Upper lobe of right lung (tissue), 1 donor: ENCODE measurements at regions not wholly inside any gene's neighbourhood (a gene's known extent, or its start where the extent isn't known, plus 50 kb on each side); places are given as distances from the start of the nearest gene placed in this dataset.

Source experiments
- ATAC-seq: fragments of 200-7000 bp; cut with Tn5 transposase; one replicate; pipeline ENCODE4 v1.9.1; 2020; ENCODE audit warnings: mild to moderate bottlenecking, moderate library complexity
- DNase-seq: peaks from one replicate; pipeline ENCODE4 v3.0.0-alpha.2; 2020
- H3K27ac ChIP-seq: fragments of 200-600 bp; one replicate; pipeline ENCODE4 v1.8.0; 2022
- H3K27me3 ChIP-seq: fragments of 200-600 bp; one replicate; pipeline ENCODE4 v1.8.0; 2022; ENCODE audit warnings: mild to moderate bottlenecking
- H3K36me3 ChIP-seq: fragments of 200-600 bp; one replicate; pipeline ENCODE4 v1.8.0; 2022
- H3K4me1 ChIP-seq: fragments of 200-600 bp; one replicate; pipeline ENCODE4 v1.8.0; 2022
- H3K4me3 ChIP-seq: fragments of 200-600 bp; one replicate; pipeline ENCODE4 v1.8.0; 2022; ENCODE audit warnings: mild to moderate bottlenecking
- H3K9me3 ChIP-seq: fragments of 200-600 bp; one replicate; pipeline ENCODE4 v1.8.0; 2022
- intact Hi-C: fragments of 100-400 bp; cut with DNase I; formaldehyde crosslinking; loops from one replicate; pipeline ENCODE4 v1.11.0; 2022
- TF ChIP-seq, protein P1 (sequence below): fragments of 200-600 bp; IDR thresholded peaks from one replicate; pipeline ENCODE4 v1.8.0; 2022; ENCODE audit warnings: antibody characterized with exemption
- donor health status: DM: no; HTN: yes; CAD: no; lungs with severe emphysema.

DNA sequence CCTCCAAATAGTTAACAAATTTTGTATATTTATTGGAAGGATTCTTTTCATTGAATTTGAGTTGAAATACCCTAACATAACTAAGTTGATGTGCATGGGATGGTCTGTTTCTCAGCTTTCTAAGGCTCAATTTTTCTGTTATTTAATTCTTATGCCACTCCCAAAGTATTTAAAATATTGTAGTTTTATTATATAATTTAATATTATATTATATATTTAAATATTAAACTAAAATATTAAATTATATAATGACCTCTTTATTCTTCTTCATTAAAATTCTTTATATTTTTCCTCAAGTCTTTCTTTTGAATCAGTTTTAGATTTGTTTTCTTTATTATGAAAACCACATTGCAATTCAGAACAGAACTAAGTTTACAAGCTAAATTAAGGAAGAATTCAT is 194.7 kb downstream of the TFAP2B start:
- ATAC-seq (no peak), DNase-seq (no peak)
- Histone ChIP-seq H3K36me3 (no peaks in the 10 kb centered on the region), H3K27ac (no peak overlapping the region), H3K9me3 (no peaks in the 10 kb centered on the region), H3K4me1 (no peaks in the 10 kb centered on the region), H3K4me3 (no peak overlapping the region), H3K27me3 (no peaks in the 10 kb centered on the region)
- intact Hi-C loops = no loop called here
- TF ChIP-seq, protein P1, sequence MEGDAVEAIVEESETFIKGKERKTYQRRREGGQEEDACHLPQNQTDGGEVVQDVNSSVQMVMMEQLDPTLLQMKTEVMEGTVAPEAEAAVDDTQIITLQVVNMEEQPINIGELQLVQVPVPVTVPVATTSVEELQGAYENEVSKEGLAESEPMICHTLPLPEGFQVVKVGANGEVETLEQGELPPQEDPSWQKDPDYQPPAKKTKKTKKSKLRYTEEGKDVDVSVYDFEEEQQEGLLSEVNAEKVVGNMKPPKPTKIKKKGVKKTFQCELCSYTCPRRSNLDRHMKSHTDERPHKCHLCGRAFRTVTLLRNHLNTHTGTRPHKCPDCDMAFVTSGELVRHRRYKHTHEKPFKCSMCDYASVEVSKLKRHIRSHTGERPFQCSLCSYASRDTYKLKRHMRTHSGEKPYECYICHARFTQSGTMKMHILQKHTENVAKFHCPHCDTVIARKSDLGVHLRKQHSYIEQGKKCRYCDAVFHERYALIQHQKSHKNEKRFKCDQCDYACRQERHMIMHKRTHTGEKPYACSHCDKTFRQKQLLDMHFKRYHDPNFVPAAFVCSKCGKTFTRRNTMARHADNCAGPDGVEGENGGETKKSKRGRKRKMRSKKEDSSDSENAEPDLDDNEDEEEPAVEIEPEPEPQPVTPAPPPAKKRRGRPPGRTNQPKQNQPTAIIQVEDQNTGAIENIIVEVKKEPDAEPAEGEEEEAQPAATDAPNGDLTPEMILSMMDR = no peak

- no peaks in the 10 kb centered on the region for H3K9me3 ChIP-seq
- H3K36me3 ChIP-seq = no peaks in the 10 kb centered on the region
- intact Hi-C loops = no loop called here
- DNase-seq = no peak
- H3K4me3 ChIP-seq = no peak overlapping the region
- H3K4me1 ChIP-seq = no peaks in the 10 kb centered on the region
- no peaks in the 10 kb centered on the region for H3K27me3 ChIP-seq
- TF ChIP-seq, protein P1 = no peak
- no peak for ATAC-seq
- no peak overlapping the region for H3K27ac ChIP-seq
Measured at GRCh38 chr6:51015394-51015793, 196.7 kb downstream of the TFAP2B start.

- H3K27me3 ChIP-seq = no peaks in the 10 kb centered on the region
- no peak for DNase-seq
- intact Hi-C loops = no loop called here
- no peaks in the 10 kb centered on the region for H3K4me1 ChIP-seq
- ATAC-seq = no peak
- no peaks in the 10 kb centered on the region for H3K9me3 ChIP-seq
- TF ChIP-seq, protein P1 = no peak
- H3K4me3 ChIP-seq = no peak overlapping the region
- no peak overlapping the region for H3K27ac ChIP-seq
- no peaks in the 10 kb centered on the region for H3K36me3 ChIP-seq
Measured at GRCh38 chr6:51016489-51016888, 197.8 kb downstream of the TFAP2B start.

DNA sequence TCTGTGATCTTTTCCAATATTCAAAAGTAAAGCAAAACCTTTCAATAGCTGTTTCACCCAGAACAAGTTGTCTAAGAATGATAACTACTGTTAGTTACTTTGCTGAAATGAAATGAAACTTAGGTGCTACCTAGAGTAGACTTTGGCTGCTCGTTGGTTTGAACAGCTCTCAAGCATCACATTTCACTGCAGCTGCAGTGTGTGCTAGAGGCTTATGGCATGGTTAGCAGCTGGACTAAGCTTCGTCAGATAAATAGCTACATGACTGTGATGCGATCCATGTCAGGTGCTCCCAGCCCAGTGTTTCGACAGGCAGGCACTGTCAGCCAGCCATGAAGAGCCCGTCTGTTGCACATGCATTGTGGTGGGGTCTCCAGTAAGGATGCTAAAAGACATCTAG is 201.1 kb downstream of the TFAP2B start:
- no peaks in the 10 kb centered on the region for H3K36me3 ChIP-seq
- H3K27me3 ChIP-seq = no peaks in the 10 kb centered on the region
- ATAC-seq = no peak
- DNase-seq = no peak
- H3K4me3 ChIP-seq = no peak overlapping the region
- H3K4me1 ChIP-seq = no peaks in the 10 kb centered on the region
- TF ChIP-seq, protein P1 = no peak
- H3K27ac ChIP-seq = no peak overlapping the region
- intact Hi-C loops = no loop called here
- no peaks in the 10 kb centered on the region for H3K9me3 ChIP-seq

GRCh38 chr6:51021171-51021570 is 202.5 kb downstream of the TFAP2B start:
- Histone ChIP-seq H3K4me3 (no peak overlapping the region), H3K4me1 (no peaks in the 10 kb centered on the region), H3K9me3 (no peaks in the 10 kb centered on the region), H3K36me3 (no peaks in the 10 kb centered on the region), H3K27ac (no peak overlapping the region), H3K27me3 (no peaks in the 10 kb centered on the region)
- TF ChIP-seq, protein P1 = no peak
- DNase-seq (no peak), ATAC-seq (no peak)
- intact Hi-C loops = no loop called here

- Histone ChIP-seq H3K9me3 (no peaks in the 10 kb centered on the region), H3K27ac (no peak overlapping the region), H3K36me3 (no peaks in the 10 kb centered on the region), H3K4me3 (no peak overlapping the region), H3K4me1 (no peaks in the 10 kb centered on the region), H3K27me3 (no peaks in the 10 kb centered on the region)
- TF ChIP-seq, protein P1 = no peak
- DNase-seq (no peak), ATAC-seq (no peak)
- intact Hi-C loops = no loop called here
Measured at GRCh38 chr6:51024126-51024525, 205.5 kb downstream of the TFAP2B start.
